Epithelial cell of prostate (primary cell): ENCODE measurements at regions not wholly inside any gene's neighbourhood (a gene's known extent, or its start where the extent isn't known, plus 50 kb on each side); places are given as distances from the start of the nearest gene placed in this dataset.

Experiments used
- DNase-seq: peaks from one replicate; pipeline ENCODE4 v3.0.0-alpha.2; 2011; ENCODE audit warnings: low read depth, low spot score
- H3K27ac ChIP-seq: fragments of 450-650 bp; 2 replicates; pipeline ENCODE4 v1.5.1; 2017; ENCODE audit warnings: mild to moderate bottlenecking

DNA sequence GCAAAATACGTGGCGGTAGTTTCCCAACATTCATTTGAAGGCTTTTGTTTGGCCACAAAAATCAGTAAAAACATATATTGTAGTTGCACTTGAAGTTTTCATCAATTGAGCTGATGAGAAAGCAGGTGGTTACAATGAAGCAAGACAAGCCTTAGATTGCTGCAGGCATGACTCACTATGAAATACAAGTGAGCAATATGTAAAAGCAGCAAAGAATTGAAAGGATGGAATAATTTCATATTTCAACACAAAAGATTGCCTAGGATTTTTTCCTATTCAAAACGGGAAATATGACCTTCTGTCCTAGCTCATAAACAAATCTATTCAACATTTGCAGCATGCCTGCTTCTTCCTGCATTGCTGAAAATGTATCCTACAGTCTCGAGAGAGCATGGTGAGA is 190.9 kb upstream of the BANK1 start:
- peak overlapping the region; percentile 94 for H3K27ac ChIP-seq
- DNase-seq: peak; percentile 46

DNA sequence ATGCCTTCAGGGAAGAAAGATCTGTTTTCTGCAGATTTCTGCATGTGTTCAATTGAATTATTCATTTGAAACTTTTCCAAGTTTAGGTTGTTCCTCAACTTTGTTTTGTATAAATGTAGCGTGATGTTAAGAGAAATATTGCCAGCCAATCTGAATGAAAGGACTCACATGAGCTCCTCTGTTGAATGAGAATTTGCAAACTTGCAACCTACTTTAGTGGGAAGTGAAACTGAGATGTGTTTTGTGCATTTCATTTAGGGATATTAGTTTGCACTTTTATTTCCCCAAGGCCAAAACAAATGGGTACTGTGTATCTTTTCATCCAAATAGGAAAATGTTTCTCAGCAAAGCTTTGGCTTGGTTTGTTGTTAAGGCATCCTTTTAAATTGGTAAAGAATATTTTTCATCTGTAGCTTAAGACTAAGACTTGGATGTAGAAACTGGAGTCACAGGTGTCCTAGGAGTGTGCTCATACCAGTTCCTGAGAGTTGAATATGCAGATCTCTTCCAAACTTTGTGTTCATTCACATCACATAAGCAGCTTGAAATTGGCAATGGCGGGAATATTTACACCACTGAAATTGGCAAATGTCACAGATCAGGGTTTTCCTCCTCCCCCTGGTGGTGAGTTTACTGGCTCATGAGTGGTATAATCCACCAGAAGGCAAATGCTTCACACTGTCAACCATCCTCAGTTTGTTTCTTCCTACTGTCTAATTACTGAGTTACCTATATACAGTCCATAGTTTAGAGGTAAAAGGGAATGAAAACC is 193.6 kb upstream of the BANK1 start:
- H3K27ac ChIP-seq: no peak overlapping the region
- no peak for DNase-seq

DNA sequence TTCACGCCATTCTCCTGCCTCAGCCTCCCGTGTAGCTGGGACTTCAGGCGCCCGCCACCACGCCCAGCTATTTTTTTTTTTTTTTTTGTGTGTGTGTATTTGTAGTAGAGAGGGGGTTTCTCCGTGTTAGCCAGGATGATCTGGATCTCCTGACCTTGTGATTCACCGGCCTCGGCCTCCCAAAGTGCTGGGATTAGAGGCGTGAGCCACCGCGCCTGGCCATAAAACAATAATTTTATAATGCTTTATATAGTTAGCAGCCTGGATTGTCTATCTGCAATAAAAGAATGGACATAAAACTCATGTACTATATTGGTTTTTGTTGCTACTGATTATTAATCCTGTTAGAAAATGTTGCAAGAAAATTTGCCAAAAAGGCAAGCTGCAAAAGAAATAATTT is 195.9 kb upstream of the BANK1 start:
- no peak for DNase-seq
- H3K27ac ChIP-seq: no peak overlapping the region

DNA sequence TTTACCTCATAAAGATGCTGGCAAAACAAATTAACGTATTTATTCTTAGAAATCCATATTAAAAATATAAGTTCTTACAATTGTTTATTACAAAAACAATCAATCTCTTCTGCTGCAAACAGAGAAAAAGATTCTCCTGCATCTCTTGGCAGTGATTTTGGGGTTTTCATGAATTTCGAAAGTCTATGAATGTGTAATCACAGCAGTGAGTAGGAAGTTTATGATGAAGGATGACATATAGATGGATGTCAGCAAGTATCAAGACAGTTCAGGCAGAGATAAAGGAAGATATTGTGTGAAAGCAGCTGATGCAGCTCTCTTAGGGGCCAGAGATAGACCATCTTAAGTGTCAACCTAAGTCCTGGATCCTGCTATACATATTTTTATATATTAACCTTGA is 196.9 kb upstream of the BANK1 start:
- no peak overlapping the region for H3K27ac ChIP-seq
- no peak for DNase-seq

DNA sequence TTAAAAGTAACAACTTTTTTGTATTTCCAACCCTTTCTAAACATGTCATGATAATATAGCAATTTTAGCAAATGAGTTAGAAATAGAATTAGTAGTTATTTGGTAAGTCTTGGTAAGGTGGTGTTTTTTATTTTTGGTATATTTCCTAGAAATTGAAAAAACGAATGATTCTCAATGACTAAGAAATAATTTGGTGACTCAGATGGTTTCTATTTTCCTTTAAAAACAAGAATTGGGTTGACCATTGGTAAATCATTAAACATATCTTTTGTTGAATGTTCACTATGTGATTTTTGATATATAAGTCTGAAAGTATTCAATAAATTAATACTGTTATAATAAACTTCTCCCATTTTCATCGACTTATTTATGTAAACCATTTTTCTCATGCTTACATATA is 206.2 kb upstream of the BANK1 start:
- H3K27ac ChIP-seq: no peak overlapping the region
- DNase-seq: no peak

DNA sequence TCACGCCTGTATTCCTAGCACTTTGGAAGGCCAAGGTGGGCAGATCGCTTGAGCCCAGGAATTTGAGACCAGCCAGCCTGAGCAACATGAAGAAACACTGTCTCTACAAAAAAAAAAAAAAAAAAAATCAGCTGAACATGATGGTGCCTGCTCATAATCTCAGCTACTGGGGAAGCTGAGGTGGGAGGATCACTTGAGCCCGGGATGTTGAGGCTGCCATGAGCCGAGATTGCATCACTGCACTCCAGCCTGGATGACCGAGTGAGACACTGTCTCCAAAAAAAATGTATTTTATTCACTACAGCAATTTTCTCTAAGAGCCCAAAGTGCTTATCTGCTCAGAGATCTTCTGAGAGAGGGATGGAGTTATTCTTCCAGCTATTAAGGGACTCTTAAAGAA is 215.8 kb upstream of the PPP3CA start:
- H3K27ac ChIP-seq: no peak overlapping the region

DNA sequence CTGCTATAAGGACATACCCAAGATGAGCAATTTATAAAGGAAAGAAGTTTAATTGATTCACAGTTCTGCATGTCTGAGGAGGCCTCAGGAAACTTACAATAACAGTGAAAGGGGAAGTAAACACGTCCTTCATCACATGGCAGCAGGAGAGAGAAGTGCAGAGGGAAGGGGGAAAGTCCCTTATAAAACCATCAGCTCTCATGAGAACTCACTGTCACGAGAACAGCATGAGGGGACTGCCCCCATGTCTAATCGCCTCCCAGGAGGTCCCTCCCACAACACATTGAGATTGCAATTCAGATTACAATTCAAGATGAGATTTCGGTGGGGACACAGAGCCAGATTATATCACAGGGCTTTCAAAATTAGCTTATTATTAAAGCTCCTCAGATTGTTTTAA is 209.5 kb upstream of the PPP3CA start:
- no peak for DNase-seq
- no peak overlapping the region for H3K27ac ChIP-seq

More for the DNA sequence above, 215.8 kb upstream of the PPP3CA start:
- DNase-seq: no peak

DNA sequence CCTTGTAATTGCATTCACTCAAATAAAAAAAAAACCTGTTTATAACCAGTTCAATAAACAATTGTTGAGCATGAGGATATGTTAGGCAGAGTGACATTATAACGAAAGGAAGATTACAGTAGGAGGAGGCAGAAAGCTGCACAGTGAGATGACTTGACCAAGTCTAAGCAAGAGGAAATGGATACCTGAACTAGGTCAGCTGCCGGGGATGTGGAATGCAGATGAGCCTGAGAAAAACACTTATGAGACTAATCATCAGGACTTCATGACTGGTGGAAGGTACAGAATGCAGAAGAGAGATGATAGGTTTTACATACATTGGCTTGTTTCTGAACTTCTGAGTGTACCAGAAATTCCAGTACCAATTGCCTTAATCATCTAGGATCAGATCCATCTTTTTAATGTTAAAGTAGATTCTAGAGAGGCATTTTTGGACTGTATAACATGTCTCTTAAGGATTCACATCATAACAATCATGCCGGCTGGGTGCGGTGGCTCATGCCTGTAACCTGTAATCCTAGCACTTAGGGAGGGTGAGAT is 208.1 kb upstream of the PPP3CA start:
- H3K27ac ChIP-seq: no peak overlapping the region
- peak; percentile 64 for DNase-seq

DNA sequence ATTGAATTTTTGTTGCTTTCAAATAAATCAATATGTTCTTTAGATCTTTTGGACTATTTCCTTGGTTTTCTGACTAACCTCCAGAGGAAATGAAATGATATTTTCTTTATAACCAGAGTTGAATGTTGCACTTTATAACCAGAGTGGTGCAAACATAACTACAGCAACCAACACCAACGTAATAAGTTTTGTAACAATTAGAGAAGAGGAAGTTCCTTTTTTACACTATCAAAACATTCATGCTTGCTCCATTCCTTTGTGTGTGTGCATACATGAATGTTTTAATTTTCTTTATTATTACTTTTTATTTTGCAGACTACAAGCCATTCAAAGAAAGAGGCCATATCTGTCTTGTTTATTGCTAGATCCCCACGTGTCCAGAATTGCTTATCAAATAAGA is 193.0 kb upstream of the PPP3CA start:
- DNase-seq: no peak
- no peak overlapping the region for H3K27ac ChIP-seq

DNA sequence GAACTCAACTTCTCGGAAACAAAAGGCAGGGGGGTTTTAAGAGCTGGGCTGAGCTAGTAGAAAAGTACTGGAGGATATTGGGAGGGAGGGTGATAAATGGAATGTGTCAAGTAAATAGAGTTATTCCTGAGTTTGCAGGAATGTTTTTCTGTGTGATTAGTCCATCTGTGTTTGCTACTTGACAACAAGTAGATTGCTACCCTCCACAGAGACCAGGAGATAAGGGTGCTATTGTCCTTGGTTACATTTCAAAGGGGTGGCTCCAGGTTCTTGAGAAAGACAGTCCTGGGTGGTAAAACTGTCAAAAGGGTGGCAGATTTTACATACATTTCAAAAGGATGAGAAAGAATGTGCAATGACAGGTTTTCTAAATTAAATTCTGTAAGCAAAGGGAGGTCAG is 181.2 kb upstream of the PPP3CA start:
- no peak overlapping the region for H3K27ac ChIP-seq

DNA sequence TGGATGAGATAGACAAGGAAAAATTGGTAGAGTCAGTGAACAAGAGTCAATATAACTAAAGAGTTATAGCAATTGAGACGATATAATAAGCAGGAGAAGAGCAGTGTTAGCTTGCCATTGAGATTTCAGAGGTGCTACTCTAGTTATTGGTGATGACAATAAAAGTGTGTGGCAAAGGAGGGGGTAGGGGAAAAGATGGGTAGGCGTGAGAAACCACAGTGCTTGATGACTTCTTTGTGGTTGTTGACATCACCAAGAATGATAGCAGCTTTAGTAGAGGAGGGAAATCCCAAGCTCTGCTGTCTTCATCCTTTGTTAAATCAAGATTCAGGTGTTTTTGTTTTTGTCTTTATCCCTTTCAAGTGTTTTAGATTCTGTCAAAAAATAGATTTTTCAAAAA is 179.9 kb upstream of the PPP3CA start:
- no peak overlapping the region for H3K27ac ChIP-seq
- peak; percentile 10 for DNase-seq

More for the DNA sequence above, 181.2 kb upstream of the PPP3CA start:
- DNase-seq: no peak

DNA sequence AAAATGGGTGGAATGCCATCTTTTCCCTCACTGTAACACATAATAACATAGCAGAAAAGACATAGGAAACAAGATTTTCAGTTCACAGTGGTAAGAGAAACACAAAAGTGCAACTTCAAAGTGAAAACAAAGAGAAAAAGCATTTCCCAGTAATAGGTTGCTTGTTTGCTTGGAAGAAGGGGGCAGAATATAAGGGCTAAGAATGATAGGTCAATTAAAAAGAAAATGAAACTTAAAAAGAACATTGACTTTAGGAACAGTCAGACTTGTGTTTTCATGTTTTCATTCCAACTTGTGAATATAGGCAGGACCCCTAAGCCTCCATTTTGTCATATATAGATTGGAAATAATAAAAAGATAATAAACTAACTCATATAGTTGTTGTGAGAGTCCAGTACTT is 168.2 kb upstream of the PPP3CA start:
- no peak for DNase-seq

DNA sequence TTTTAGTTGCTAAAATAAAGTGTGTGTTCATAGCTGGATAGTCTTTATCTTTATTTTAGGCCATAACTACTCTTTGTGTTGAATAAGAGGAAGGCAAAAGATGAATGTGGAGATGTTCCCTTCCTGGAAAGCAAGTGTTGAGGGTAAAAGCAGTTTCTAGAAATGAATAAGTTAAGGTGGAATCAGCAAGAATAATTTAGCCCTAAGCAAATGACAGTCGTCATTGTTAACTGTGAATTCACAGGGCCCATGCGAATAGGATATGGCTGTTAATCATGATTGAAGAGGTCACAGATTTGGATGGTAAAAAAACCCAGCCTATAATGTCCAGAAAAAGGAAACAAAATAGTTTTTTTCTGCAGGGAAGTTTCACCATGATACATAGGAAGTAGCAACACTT is 167.8 kb upstream of the PPP3CA start:
- H3K27ac ChIP-seq: no peak overlapping the region
- no peak for DNase-seq

More for the DNA sequence above, 168.2 kb upstream of the PPP3CA start:
- no peak overlapping the region for H3K27ac ChIP-seq

DNA sequence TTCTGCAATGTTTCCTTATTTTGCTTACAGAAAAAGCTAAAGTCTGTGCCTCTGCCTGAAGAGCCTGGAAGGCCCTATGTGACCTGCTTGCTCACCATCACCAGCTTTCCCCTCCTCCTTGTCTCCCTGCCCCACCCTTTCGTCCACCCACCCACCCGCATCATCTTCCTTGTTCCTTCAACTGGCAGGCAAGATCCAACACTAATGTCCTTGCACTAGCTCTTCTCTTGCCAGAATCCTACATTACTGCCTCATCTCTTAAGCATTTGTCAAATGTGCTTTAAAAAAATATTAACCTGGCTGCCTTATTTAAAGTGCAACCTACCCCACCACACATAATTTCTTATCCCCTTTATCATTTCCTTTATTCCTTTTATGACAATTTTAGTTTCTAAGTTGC is 165.1 kb upstream of the PPP3CA start:
- no peak for DNase-seq

DNA sequence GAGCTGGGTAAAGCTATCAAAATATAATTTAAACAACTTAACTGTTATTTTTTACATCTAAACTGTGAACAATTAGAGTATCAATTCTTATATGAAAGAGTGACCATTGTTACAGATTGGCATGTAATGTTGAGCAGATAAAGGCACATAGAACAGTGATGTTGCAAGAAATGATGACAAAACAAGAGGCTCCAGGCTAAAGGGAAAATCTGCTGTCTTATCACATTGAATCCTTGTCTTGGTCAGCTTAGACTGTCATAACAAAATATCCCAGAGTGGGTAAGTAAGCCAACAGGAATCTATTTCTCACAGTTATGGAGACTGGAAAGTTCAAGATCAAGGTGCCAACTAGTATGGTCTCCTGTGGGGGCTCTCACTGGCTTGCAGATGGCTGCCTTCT is 154.1 kb upstream of the PPP3CA start:
- no peak overlapping the region for H3K27ac ChIP-seq
- DNase-seq: no peak

More for the DNA sequence above, 165.1 kb upstream of the PPP3CA start:
- H3K27ac ChIP-seq: no peak overlapping the region

DNA sequence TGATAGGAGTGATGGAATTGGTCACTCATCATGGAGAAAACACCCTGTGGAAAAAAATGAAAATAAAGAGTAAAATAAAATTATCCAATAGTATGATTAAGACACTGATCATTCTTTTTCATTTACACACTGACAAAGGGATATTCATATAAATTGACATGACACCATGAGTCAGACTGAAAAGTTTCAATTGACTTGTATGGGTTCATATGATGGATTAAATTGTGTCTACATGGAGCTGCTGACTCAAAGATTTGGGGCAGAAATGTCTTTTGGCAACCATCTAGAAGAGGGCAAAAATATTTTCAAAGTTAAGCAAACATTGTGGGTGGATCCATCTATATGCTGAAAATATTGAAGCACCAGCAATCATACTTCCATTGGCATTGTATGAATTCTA is 153.4 kb upstream of the PPP3CA start:
- H3K27ac ChIP-seq: peak overlapping the region; percentile 1
- peak; percentile 33 for DNase-seq

DNA sequence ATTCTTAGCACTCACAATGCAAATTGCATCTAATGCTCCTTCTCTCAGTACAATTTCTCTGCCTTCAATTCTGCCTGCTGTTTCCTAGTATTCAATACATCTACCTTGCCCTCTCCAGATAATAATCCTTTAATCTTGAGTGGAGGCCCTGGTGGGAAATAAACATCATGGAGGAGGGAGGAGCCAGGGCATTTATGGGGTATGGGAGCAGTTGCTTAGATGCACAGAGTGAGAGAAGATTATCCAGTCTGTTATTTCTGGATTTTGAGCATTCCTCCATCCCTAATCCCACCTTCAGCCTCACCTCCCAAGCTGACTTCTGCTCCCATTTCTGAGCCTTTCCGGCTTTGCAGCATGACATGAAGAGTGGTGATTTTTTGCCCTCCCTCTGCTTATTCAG is 127.9 kb upstream of the PPP3CA start:
- H3K27ac ChIP-seq: no peak overlapping the region
- DNase-seq: no peak

DNA sequence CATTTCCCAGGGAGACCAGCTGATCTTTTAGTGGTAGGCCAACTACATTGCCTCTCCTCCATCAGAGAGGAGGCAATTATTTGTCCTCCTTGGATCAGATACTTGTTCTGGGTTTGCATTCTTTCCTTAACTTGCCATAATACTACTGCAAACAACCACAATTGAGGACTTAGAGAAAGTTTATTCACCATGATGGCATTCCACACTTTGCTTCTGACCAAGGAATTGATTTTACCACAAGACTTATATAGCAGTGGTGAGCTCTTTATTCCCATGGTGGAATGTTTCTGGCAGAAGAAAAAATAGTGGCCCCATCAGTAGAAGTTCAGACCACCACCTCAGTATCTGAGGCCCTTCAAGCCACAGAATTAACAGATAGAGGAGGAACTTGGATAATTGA is 123.9 kb upstream of the PPP3CA start:
- no peak overlapping the region for H3K27ac ChIP-seq
- DNase-seq: no peak

DNA sequence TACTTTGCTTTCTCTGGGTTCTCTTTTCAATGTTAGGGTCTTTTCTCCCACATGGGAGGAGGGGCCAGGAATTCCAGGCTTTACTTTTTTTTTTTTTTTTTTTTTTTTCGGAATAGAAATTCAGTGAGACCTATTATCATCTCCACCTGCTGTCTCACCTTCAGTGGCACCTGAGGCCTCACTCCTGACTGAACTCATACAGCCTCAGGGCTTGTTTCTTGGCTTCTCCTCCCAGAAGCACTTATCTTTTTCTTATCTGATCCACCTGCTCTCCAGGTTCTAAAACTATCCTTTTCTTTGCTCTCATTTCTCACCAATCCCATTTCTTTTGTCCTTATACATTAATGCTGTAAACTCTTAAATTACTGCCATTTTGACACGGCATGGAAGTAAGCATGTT is 117.3 kb upstream of the PPP3CA start:
- DNase-seq: no peak
- no peak overlapping the region for H3K27ac ChIP-seq

DNA sequence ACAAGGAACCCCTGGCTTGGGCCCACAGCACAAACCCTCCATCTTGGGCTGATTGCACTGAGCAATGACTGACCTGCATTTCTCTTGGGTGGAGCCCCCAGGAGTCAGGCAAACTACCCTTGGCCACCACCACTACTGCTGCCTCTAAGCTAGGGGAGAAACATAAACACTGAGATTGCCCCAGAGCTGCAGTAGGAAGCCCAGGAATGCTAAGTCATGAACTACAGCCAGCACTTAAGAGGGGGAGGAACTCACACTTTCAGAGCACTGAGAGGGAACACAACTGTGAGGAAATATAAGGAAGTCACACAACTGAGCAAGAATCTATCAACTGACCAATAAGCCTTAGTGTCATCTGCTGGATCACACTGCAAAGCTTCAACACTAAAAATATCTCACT is 111.6 kb upstream of the PPP3CA start:
- DNase-seq: no peak
- H3K27ac ChIP-seq: no peak overlapping the region

DNA sequence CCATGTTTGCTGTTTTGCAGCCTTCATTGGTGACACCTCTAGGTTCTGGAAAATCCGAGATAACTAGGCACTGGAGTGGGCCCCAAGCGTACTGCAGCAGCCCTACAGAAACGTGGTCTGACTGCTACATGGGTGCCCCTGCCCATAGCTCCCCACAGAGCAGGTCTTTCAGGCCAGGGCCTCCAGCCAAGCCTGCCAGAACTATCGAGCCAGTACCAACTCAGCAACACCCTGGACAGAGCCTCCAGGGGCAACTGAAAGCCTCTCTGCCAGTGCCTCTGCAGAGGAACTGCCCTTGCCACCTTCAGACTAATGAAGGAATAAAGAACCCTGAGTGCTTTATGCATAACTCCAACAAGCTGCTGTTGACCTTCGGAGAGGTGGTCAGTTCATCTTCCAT is 111.1 kb upstream of the PPP3CA start:
- H3K27ac ChIP-seq: no peak overlapping the region
- no peak for DNase-seq

DNA sequence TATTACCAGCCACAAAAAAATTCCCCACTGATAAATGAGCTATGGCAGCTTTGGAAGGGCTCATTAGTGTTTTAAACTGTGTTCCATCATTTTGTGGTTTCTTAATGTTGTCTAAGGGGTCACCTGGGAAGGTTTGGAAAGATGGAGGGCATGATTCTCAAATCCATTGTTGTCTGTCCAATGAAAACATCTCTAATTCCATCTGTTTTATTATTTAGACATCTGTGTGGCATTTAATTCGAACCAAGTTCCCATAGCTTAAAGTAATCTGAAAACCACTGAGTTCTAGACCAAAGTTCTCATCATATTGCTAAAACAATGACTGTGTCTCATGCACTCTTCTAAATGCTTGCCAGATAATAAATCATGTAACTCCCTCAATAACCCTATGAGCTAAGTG is 103.8 kb upstream of the PPP3CA start:
- DNase-seq: no peak
- H3K27ac ChIP-seq: no peak overlapping the region
